A673 (cell line): ENCODE measurements at regions not wholly inside any gene's neighbourhood (a gene's known extent, or its start where the extent isn't known, plus 50 kb on each side); places are given as distances from the start of the nearest gene placed in this dataset.

Experiments used
- EZH2 ChIP-seq: fragments of 200-600 bp; sonication (generic); IDR thresholded peaks from 2 replicates; pipeline ENCODE4 v1.6.1; 2017; ENCODE audit warnings: borderline replicate concordance, low read depth, mild to moderate bottlenecking, mixed read lengths, antibody characterized with exemption, low read length; ENCODE audit not compliant: poor library complexity, severe bottlenecking
- TF ChIP-seq, protein P1 (sequence below): fragments of 300-800, 200-600 bp; sonication (generic); conservative IDR thresholded peaks from 2 replicates; pipeline ENCODE4 v1.5.1; 2017; ENCODE audit warnings: low read depth, mild to moderate bottlenecking, antibody characterized with exemption, low read length, moderate library complexity, mixed read lengths

DNA sequence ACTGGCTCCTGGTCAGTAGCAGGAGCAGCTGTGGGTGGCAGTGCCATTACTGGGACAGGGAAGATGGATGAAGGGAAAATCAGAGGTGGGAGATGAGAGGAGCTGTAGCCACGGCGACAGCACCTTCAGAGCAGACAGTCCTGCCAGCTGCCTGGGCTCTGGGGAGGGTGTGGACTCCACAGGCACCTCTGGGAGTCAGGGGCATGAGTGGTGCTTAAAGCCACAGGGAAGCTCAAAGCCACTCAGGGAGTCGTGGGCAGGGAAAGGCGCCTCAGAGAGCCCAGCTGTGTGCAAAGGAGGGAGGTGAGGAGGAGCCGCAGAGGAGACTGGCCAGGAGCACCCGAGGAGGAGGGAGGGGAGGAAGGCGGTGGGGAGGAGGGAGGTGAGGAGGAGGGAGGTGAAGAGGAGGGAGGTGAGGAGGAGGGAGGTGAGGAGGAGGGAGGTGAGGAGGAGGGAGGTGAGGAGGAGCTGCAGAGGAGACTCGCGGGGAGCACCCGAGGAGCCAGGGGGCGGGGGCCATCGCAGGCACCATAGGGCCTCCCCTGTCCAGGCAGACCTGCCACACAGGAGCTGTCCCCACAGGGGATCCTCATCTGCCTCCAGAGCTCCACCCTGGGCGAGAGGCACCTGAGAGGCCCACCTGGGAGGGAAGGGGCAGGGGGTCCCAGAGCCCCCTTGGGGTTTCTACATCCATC lies 977.6 kb downstream of the BRD1 start:
- TF ChIP-seq, protein P1, sequence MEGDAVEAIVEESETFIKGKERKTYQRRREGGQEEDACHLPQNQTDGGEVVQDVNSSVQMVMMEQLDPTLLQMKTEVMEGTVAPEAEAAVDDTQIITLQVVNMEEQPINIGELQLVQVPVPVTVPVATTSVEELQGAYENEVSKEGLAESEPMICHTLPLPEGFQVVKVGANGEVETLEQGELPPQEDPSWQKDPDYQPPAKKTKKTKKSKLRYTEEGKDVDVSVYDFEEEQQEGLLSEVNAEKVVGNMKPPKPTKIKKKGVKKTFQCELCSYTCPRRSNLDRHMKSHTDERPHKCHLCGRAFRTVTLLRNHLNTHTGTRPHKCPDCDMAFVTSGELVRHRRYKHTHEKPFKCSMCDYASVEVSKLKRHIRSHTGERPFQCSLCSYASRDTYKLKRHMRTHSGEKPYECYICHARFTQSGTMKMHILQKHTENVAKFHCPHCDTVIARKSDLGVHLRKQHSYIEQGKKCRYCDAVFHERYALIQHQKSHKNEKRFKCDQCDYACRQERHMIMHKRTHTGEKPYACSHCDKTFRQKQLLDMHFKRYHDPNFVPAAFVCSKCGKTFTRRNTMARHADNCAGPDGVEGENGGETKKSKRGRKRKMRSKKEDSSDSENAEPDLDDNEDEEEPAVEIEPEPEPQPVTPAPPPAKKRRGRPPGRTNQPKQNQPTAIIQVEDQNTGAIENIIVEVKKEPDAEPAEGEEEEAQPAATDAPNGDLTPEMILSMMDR, result no peak
- TF ChIP-seq EZH2, result no peak
